ENCODE measurements at regions not wholly inside any gene's neighbourhood (a gene's known extent, or its start where the extent isn't known, plus 50 kb on each side); places are given as distances from the start of the nearest gene placed in this dataset.

DNA sequence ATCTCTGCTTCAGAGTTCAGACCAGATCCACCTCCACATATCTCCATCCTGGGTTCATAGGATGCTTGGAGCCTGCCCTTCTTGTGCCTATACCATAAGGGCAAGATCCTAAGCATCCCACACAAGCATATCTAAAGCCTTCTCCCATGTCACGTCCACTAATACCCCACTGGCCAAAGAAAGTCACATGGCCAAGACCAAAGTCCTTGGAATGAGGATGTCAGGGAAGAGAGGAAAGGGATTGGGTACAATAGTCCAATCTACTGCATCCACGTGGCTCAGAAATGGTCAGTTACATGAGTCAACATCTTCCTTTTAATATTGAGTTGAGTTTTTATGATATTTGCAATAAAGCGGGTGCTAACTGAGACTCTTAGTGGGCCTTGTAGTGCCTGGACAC lies 515.9 kb upstream of the SULF2 start:
- H3K9me3 ChIP-seq: peaks cover 0 to 2% (median 0%) of the 10 kb centered on the region in 3 donors
- H3K27ac ChIP-seq: no peak overlapping the region
- WGBS, 2 donors: 67 to 85% methylated on average over 3 of the region's 3 CpGs
- DNase-seq: no peak
- TF ChIP-seq, protein P1, sequence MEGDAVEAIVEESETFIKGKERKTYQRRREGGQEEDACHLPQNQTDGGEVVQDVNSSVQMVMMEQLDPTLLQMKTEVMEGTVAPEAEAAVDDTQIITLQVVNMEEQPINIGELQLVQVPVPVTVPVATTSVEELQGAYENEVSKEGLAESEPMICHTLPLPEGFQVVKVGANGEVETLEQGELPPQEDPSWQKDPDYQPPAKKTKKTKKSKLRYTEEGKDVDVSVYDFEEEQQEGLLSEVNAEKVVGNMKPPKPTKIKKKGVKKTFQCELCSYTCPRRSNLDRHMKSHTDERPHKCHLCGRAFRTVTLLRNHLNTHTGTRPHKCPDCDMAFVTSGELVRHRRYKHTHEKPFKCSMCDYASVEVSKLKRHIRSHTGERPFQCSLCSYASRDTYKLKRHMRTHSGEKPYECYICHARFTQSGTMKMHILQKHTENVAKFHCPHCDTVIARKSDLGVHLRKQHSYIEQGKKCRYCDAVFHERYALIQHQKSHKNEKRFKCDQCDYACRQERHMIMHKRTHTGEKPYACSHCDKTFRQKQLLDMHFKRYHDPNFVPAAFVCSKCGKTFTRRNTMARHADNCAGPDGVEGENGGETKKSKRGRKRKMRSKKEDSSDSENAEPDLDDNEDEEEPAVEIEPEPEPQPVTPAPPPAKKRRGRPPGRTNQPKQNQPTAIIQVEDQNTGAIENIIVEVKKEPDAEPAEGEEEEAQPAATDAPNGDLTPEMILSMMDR (IDR thresholded peaks at IDR 0.05): no peak
- TF ChIP-seq POLR2A (IDR thresholded peaks at IDR 0.05): no peak
- H3K4me3 ChIP-seq: no peak overlapping the region
- H3K36me3 ChIP-seq: no peaks in the 10 kb centered on the region
- H3K27me3 ChIP-seq: peaks cover 0 to 7% (median 0%) of the 10 kb centered on the region in 4 donors
- intact Hi-C loops (cut with DNase I): no loop called here
- peaks cover 7 to 18% (median 8%) of the 10 kb centered on the region in 3 donors for H3K4me1 ChIP-seq

GRCh38 chr20:48300529-48300928 lies 515.2 kb upstream of the SULF2 start:
- 69 to 73% methylated on average over 1 of the region's 1 CpG for WGBS, 2 donors
- DNase-seq: no peak
- TF ChIP-seq, protein P1 (IDR thresholded peaks at IDR 0.05): no peak
- TF ChIP-seq POLR2A (IDR thresholded peaks at IDR 0.05): no peak
- H3K4me3 ChIP-seq: no peak overlapping the region
- peaks cover 7 to 24% (median 8%) of the 10 kb centered on the region in 3 donors for H3K4me1 ChIP-seq
- no peaks in the 10 kb centered on the region for H3K36me3 ChIP-seq
- peaks cover 0 to 4% (median 0%) of the 10 kb centered on the region in 4 donors for H3K27me3 ChIP-seq
- H3K27ac ChIP-seq: no peak overlapping the region
- intact Hi-C loops (cut with DNase I): no loop called here
- peaks cover 0 to 2% (median 0%) of the 10 kb centered on the region in 3 donors for H3K9me3 ChIP-seq

DNA sequence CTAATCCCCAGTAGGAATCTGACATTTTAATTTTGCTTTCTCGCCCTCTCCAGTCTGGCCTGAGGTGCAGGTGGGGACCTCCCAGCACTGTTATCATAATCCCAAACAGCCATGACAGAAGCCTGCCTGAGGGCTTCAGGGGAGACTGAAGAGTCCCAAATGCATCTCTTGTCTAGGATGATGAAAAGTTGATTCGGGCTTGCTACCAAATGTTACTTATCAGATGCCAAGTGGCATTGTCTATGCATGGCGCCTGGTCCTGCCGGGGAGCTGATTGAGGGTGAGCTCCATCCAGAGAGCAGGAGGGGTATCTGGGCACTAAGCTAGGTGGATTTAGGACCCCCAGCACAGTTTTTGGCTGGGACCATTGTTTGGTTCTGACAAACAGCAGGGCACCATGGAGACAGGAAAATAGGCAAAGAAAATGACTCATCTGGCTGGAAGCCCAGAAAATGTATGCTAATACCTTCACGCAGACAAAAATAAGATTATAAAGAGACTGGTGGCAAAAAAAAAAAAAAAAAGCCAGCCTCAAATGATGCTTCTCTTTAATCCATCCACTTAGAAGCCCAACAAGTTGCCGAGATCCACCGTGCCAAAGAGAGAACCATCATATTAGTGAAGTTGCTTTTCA lies 513.7 kb upstream of the SULF2 start:
- Histone ChIP-seq H3K9me3 (peaks cover 0 to 2% (median 0%) of the 10 kb centered on the region in 3 donors), H3K27ac (peak overlapping the region in 2 of 4 donors; percentile 3 to 29), H3K4me3 (no peak overlapping the region), H3K4me1 (peaks cover 7 to 31% (median 13%) of the 10 kb centered on the region in 3 donors), H3K27me3 (no peaks in the 10 kb centered on the region), H3K36me3 (no peaks in the 10 kb centered on the region)
- TF ChIP-seq, protein P1 (IDR thresholded peaks at IDR 0.05): no peak
- no peak for TF ChIP-seq POLR2A (IDR thresholded peaks at IDR 0.05)
- WGBS, 2 donors: 27 to 32% methylated on average over 7 of the region's 7 CpGs
- intact Hi-C loops (cut with DNase I): loop anchor here (5.0 kb wide), 1 partner anchor 512 kb away; the partner anchor contains the start of gene SULF2
- DNase-seq: no peak

DNA sequence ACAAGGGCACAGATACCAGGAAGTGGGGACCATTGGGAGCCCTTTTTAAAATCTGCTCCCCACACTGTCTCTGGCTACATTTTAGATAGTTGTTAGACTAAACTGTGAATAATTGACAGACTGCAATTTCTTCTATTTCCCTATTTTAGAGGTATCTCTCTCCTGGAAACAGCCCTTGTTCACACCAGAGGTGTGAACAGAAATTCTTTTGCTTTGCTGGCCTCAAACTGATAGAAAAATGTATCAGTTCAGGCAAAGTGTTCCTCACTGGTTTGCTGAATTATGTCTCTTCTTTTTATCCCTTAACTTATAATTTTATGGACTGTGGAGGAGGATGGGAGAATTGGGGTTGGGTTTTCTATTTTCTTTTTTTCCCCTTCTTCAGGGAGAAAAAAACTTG lies 513.2 kb upstream of the SULF2 start:
- intact Hi-C loops (cut with DNase I): loop anchor here (5.0 kb wide), 1 partner anchor 511 kb away; the partner anchor contains the start of gene SULF2
- TF ChIP-seq POLR2A (IDR thresholded peaks at IDR 0.05): no peak
- TF ChIP-seq, protein P1 (IDR thresholded peaks at IDR 0.05): no peak
- DNase-seq: no peak
- Histone ChIP-seq H3K27me3 (no peaks in the 10 kb centered on the region), H3K36me3 (no peaks in the 10 kb centered on the region), H3K27ac (no peak overlapping the region), H3K9me3 (peaks cover 0 to 2% (median 0%) of the 10 kb centered on the region in 3 donors), H3K4me1 (peaks cover 7 to 31% (median 13%) of the 10 kb centered on the region in 3 donors), H3K4me3 (no peak overlapping the region)

DNA sequence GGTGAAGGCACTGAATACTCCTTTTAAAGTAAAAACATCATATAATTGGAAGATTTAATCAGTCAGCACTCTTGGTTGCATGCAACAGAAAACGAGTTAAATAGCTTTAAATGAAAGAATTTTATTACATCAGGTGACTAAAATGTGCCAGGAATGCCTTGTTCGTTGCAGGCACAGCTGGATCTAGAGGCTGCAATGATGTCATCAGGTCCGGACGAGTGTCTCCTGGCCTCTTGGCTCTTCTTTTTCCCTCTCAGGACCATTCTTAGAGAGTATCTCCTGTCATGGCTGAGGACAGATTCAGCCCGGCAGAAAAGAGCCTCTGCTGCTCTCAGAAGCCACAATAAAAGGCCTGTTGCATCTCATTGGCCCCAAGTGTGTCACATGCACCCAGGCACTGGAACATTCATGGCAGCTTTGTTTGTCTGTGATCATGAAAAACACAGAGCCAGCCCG lies 510.7 kb upstream of the SULF2 start:
- Histone ChIP-seq H3K36me3 (no peaks in the 10 kb centered on the region), H3K9me3 (peaks cover 0 to 2% (median 0%) of the 10 kb centered on the region in 3 donors), H3K4me1 (peaks cover 7 to 31% (median 13%) of the 10 kb centered on the region in 3 donors), H3K4me3 (no peak overlapping the region), H3K27me3 (no peaks in the 10 kb centered on the region), H3K27ac (peak overlapping the region in 1 of 4 donors; percentile 17)
- 44 to 50% methylated on average over 5 to 6 of the region's 6 CpGs for WGBS, 2 donors
- intact Hi-C loops (cut with DNase I): loop anchor here (5.0 kb wide), 1 partner anchor 509 kb away; the partner anchor contains the start of gene SULF2
- DNase-seq: no peak
- TF ChIP-seq, protein P1 (IDR thresholded peaks at IDR 0.05): no peak
- TF ChIP-seq POLR2A (IDR thresholded peaks at IDR 0.05): no peak

Measured in esophagus squamous epithelium (tissue), 5 donors.